Pons (tissue), 1 donor: ENCODE measurements at regions not wholly inside any gene's neighbourhood (a gene's known extent, or its start where the extent isn't known, plus 50 kb on each side); places are given as distances from the start of the nearest gene placed in this dataset.
A peak's percentile ranks its signal among the peaks of the same experiment; 100 is the strongest.

Source experiments
- DNase-seq: peaks from one replicate; pipeline ENCODE4 v3.0.0-alpha.2; 2016; ENCODE audit warnings: low spot score

GRCh38 chr4:60502733-60503132 is 697.4 kb upstream of the ADGRL3 start:
- no peak for DNase-seq

DNA sequence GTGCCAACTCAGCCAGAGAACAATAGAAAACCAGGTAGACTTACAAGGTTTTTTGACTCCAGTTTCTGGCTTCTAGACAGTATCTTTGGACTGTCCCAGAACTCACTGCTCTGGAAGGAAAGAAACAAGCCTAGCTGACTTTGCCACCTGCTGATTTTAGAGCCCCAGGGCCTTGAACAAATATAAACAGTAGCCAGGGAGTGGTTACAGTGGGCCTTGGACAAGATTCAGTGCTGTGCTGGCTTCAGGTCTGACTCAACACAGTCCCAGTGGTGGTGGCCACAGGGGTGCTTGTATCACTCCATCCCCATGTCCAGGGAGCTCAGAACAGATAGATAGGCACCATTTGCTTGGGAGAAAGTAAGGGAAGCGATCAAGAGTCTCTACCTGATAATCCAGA is 694.1 kb upstream of the ADGRL3 start:
- no peak for DNase-seq

DNA sequence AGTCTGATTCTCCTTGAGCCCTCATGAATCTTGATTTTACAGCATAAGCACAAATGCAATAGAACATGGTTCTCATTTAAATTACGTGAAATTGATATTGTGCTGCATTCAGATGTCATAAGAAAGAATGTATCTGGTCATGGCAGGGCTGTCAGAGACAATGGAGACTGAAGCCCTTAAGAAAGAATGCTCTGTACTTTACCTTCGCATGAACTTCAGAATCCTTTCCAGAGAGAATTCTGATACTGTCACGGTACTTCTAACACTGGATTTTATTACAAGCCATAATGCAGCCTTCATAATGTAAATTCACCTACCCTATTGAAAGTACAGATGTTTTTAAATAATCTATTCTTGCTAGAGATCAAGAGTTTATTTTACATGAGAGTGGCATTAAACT is 677.9 kb upstream of the ADGRL3 start:
- DNase-seq: no peak

DNA sequence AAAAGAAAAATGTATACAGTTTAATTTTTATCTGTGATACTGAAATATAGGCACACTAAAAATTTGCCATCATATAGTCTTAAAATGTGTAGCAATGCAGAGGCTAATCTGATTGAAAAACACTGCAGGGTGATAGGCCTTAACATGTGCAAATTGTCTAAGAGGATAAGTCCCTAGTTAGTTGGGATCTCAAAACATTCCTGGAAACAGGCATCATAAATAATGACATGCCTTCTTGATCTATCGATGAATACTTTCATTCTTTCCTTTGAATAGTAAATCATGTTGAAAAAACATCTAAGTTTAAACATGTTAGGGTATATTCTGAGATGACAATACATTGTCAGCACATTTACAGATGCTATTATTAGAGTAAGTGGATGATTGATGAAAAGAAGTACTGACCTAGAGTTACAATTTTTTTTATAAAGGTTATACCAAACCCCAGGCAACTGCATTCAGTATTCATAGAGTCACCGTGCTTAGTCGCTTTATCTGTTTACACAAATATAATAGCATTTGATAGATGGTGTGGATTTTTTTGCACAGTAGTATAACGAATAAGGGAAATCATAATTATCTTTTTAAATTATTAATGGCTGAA is 668.2 kb upstream of the ADGRL3 start:
- no peak for DNase-seq

DNA sequence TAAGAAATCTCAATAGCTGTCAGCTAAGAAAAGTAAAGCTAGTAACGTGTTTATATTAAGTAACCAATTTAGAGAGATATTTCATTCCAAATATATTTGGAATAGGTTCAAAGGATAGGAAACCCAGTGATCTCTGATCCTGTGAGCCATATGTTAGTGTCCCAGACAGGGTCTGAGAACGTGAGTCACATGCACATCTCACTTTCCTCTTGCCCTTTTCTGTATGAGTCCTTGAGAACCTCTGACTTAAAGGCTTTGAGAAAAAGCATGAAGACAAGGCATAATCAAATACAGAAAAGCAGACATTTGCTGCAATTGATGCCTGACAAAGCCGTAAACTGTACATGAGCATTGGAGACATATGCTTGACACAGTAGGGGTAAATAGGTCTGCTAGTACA is 655.1 kb upstream of the ADGRL3 start:
- DNase-seq: no peak

DNA sequence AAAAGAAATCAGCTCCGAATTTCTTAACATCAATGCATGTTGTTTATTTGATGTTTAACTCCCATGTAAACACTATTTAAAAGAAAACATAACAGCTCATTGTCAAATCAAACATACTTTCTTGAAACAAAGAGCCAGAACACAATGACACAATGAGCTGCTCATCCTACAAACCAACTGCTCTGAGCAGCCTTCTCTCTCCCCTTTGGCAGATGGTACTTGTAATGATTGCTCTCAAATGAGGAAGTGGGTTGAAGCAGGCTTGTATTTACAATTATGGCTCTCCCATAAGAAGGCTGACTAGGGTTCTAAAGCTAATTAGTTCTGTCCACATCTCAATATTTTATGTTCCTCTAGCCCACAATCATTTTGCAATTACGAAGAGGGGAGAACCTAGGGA is 637.8 kb upstream of the ADGRL3 start:
- DNase-seq: peak; percentile 17

DNA sequence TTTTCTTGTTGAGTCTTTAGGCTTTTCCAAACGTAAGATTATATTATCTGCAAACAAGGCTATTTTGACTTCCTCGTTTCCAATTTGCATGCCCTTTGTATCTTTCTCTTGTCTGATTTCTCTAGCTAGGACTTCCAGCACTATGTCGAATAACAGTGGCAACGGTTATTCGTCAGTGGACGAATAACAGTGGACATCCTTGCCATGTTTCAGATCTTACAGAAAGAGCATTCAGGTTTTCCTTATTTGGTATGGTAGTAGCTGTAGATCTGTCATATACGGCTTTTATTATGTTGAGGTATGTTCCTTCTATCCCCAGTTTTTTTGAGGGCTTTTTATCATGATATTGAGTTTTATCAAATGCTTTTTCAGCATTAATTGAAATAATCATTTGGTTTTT is 634.6 kb upstream of the ADGRL3 start:
- no peak for DNase-seq

- no peak for DNase-seq
Observed at GRCh38 chr4:60575336-60575735, 624.8 kb upstream of the ADGRL3 start.

GRCh38 chr4:60579335-60579734 is 620.8 kb upstream of the ADGRL3 start:
- no peak for DNase-seq

DNA sequence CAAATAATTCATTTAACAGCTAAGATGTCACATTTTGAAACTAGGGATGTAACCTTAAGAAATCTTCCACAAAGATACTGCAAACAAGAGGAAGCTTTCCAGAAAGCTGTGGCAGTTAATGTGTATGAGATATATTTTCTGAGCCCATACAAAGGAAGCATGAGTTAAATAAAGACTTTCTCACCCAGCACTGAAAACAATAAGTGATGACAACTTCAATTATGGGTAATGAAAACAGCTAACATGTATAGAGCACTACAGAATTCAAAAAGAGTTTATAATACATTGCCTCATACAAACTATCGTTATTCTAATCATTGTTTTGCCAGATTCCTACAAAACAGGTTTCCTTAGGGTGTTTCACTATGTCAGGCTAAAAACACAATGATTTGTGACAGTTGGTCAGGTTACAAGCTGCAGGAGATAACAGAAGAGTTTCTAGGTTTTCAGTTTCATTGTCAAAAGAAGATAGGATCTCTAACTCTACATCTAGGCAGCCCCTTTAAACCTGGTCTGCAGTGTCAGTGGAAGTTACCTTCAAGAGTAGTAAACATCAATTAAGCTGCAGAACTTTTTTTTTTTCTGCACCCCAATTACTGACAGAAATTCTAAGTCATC is 618.1 kb upstream of the ADGRL3 start:
- DNase-seq: no peak

DNA sequence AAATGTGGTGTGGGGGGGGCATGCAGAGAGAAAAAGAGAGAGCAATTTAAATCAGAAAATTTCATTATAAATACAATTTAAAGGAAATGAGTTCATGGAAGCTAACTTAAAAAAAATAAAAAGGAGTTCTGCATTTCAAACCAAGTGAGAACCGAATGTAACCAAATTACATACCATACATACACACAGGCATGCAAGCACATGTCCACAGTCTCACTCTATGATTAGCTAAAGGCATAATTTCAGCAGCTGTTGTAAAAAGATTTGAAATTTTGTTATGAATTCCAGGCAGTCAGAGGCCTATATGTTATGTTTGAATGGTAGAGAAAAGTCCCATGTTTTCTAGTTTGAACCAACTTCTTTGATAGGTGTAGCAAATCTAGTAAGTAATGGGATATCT is 611.6 kb upstream of the ADGRL3 start:
- DNase-seq: no peak

GRCh38 chr4:60589425-60589824 is 610.7 kb upstream of the ADGRL3 start:
- no peak for DNase-seq

GRCh38 chr4:60590116-60590515 is 610.0 kb upstream of the ADGRL3 start:
- DNase-seq: no peak

DNA sequence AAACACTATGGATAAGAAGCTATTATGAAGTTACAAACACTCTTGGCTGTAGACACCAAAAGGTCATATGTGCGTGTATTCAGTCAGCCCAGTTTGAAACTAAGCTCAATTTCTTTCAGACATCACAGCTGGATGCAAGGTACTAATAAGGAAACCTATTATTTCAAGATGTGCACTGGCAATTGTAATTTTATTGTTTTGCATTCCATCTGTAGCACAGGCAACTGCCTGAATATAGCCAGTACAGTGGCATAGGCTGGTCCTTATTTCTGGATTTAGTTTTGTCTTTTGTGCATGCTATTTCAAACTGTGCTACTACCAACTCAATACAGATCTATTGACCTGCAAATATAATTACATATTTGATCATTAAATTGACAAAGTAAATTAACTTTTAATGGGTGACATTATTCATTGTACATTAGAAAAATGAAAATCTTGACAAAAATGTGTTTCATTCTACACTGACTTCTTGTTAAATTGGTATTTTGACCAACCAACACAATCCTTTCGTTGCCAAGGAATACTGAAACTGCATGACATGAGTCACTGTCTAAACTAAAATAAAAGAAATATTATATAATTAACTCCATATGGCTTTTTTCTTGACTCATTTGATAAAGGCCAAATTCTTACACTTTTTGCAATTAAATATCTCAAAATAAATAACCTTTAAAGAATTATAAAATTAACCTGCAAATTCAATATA is 594.3 kb upstream of the ADGRL3 start:
- DNase-seq: no peak

GRCh38 chr4:60611762-60612496 is 588.2 kb upstream of the ADGRL3 start:
- no peak for DNase-seq

DNA sequence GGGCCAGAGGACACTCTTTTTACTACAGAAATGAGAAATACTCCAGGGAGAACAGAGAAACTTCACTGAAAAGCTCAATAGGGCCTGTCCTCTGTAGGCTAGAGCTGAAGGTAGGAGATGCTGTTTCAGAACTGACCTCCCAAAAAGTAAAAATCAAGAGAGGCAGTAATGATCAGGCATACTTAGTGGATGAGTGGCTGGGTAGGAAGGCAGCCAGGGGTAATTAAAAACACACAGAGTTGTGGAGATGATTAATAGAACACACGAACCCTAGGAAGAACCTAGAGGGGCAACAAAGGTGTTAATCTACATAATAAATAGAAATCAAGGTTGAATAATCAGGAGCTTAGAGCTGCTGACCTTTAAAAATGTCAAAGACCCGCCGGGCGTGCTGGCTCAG is 582.4 kb upstream of the ADGRL3 start:
- DNase-seq: no peak

DNA sequence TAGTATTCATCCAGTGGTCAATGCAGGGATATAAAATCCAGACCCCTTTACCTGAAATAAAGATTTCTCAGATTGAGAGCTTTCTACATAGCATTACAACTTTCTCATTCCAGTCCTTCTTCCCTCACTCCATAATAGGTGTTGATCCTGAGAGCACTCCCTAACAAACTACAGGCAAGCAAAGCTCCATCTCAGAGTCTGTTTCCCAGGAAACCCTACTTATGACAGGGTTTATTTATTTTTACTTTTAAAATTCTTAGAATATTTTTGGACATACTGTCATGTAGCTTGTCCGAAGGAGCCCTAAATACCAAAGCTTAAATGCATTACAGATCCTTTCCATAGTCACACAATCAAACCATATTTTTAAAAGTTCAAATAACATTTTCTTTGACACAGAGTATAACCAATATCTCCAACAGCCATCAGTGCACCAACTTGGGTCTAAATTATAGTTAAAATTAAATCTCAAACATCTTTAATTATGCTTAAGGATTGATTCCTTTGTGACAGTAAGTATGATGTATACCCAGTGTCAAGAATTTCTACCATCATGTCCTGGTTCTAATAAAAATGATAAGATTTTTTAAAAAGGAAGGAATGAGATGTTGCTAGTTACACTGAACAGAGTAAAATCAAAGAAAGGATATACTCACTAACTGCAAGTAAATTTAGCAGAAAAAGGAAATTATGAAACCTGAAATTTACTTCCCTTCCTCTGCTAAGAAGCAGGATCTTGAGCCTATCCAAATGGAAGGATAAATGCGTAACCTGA is 580.4 kb upstream of the ADGRL3 start:
- DNase-seq: no peak

DNA sequence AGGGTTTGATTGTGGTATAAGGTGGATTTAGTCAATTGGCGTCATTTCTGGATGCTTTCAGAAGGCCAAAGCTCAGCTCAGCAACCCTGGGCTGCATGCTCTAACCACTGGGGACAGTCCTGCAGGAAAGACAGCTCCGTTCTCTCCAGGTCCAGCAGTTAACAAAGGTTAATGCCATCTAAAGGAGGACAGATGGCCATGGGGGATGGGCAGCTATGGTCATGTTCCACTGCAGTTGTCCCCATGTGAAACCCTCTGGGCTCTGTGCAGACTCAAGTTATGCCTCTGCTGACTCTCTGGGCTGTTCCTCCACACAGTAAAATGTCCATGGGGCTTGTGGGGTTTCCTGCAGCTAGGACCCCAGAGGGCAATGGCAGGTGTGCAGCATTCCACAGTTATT is 562.1 kb upstream of the ADGRL3 start:
- no peak for DNase-seq

DNA sequence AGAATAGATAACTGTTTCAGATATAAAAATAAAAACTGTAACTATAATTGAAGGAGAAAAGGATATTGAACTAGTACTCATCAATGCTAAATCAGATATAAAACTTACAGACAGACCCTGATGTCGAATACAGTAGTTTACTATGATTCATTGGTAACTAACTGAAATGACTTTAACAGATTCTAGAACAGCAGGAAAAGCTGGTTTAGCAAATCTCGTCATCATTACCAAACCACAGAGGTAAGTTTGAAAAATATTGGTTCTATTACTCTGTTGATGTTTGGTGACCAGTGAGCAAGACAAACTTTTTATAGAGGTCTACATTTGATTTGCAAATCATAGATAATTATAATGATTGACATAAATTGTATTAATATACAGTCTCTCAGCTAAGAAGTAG is 551.4 kb upstream of the ADGRL3 start:
- DNase-seq: no peak

DNA sequence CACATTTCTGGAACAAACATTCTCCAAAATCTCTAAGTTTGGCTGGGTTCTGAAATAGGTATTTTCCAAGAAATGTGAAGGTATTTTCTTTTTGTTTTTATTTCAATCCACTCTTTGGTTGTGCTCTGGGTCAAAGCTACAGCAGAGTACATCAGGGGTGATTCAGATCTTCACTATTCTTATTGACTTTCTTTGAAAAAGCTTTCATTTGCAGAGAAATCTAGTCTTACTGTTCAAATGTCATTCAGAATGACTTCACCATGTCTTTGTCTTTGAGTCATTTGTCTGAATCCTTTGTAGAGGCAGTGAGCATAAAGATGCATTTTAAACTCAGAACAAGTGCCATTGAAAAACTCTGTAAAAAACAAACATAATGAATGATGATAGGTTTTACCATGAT is 547.2 kb upstream of the ADGRL3 start:
- DNase-seq: no peak

DNA sequence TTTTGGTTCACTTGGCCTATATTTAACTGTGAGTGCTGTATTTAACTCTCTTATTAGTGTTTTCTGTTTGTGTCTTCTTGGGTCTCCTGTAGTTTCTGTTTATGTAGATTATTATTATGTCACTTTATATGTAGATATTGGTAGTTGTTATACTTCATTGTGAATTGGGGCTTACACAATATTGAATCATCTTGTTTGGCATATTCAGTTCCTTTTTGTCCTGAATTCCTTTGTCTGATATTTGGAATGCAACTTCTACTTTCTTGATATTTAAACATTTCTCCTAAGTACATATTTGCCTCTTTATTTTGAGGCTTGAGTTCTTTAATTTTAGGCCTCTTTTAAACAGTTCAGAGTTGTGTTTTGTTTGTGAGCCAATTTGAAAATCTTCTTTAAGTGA is 544.8 kb upstream of the ADGRL3 start:
- DNase-seq: no peak

DNA sequence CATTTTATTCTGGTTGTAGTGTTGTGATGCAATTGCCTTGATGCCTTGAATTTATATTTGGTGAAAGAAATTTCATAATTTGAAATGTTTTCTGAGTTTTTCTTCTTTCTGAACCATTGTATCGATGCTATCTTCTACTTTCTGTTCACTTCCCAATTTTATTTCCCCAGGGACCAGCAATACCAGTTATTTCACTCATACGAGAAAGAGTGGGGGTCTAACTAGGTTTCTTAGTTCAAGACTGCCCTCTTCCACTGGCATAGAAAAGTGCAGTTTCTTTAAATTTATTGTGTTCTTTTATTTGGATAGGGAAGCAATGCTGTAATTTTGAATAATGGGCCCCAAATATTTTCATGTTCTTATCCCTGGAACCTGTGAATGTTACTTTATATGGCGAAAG is 544.0 kb upstream of the ADGRL3 start:
- no peak for DNase-seq
